Hepatocyte (in vitro differentiated cells): ENCODE measurements at regions not wholly inside any gene's neighbourhood (a gene's known extent, or its start where the extent isn't known, plus 50 kb on each side); places are given as distances from the start of the nearest gene placed in this dataset.

Source experiments
- DNase-seq: peaks from one replicate; pipeline ENCODE4 v3.0.0-alpha.2; 2016; ENCODE audit warnings: low spot score
- H2AFZ ChIP-seq: fragments of 200-600 bp; sonication (generic); 2 replicates; pipeline ENCODE4 v1.6.0; 2016; ENCODE audit warnings: antibody characterized with exemption, mild to moderate bottlenecking
- H3K27ac ChIP-seq: fragments of 200-600 bp; sonication (generic); 2 replicates; pipeline ENCODE4 v1.5.1; 2016; ENCODE audit warnings: mild to moderate bottlenecking
- H3K27me3 ChIP-seq: fragments of 200-600 bp; sonication (generic); 2 replicates; pipeline ENCODE4 v1.6.1; 2016
- H3K36me3 ChIP-seq: fragments of 200-600 bp; sonication (generic); replicated peaks from 2 replicates; pipeline ENCODE4 v1.5.1; 2016; ENCODE audit warnings: low read depth; ENCODE audit not compliant: insufficient read depth
- H3K4me1 ChIP-seq: fragments of 200-600 bp; sonication (generic); 2 replicates; pipeline ENCODE4 v1.5.1; 2016; ENCODE audit warnings: mild to moderate bottlenecking, moderate library complexity; ENCODE audit not compliant: insufficient read depth
- H3K4me2 ChIP-seq: fragments of 200-600 bp; sonication (generic); 2 replicates; pipeline ENCODE4 v1.6.0; 2016
- H3K4me3 ChIP-seq: fragments of 200-600 bp; sonication (generic); 2 replicates; pipeline ENCODE4 v1.5.1; 2016; ENCODE audit warnings: mild to moderate bottlenecking
- H3K79me2 ChIP-seq: fragments of 200-600 bp; sonication (generic); 2 replicates; pipeline ENCODE4 v1.6.0; 2017; ENCODE audit warnings: mild to moderate bottlenecking
- H3K9me2 ChIP-seq: fragments of 200-600 bp; sonication (generic); replicated peaks from 2 replicates; pipeline ENCODE4 v1.6.0; 2017; ENCODE audit warnings: mild to moderate bottlenecking; ENCODE audit not compliant: insufficient read depth
- H3K9me3 ChIP-seq: fragments of 200-600 bp; sonication (generic); 2 replicates; pipeline ENCODE4 v1.5.1; 2016; ENCODE audit warnings: low read depth, mild to moderate bottlenecking
- H4K20me1 ChIP-seq: fragments of 200-600 bp; sonication (generic); 2 replicates; pipeline ENCODE4 v1.6.0; 2016; ENCODE audit warnings: mild to moderate bottlenecking; ENCODE audit not compliant: insufficient read depth, poor library complexity, severe bottlenecking
- EZH2 ChIP-seq: fragments of 200-600 bp; sonication (generic); IDR thresholded peaks from 2 replicates; pipeline ENCODE4 v1.6.1; 2016; ENCODE audit warnings: antibody characterized with exemption, mild to moderate bottlenecking, borderline replicate concordance
- EZH2phosphoT487 ChIP-seq: fragments of 200-600 bp; sonication (generic); IDR thresholded peaks from one replicate; pipeline ENCODE4 v1.6.1; 2018; ENCODE audit warnings: antibody characterized with exemption, mild to moderate bottlenecking, low read depth, moderate library complexity; ENCODE audit not compliant: unreplicated experiment, severe bottlenecking
- WGBS: methylation state at CpG from one replicate; pipeline ENCODE4 v1.1.6; 2016; ENCODE audit warnings: low lambda C conversion rate; ENCODE audit errors: missing lambda C conversion rate; 5-methylcytosine and 5-hydroxymethylcytosine counted together
- TF ChIP-seq, protein P1 (sequence below): fragments of 200-600 bp; sonication (generic); IDR thresholded peaks from 2 replicates; pipeline ENCODE4 v1.5.1; 2016; ENCODE audit warnings: antibody characterized with exemption, mild to moderate bottlenecking; ENCODE audit not compliant: poor library complexity

DNA sequence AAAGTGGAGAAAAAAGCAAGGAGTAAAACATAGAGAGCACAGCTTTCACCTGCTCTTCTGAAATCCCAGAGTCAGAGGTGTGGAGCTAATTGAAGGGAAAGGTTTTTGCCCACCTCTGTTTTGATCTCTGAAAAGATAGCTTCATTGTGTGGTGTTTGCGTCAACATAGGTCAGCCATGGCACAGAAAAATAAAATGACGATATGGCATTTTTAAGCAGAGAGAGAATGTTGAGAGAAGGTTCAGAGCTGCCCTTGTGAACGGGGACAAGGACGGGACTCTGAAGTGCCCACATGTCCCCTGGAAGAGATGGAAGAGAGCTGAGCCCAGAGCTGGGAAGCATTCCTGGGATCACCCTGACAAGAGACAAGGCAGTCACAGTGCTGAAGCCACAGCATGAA lies 249.4 kb upstream of the PLSCR5 start:
- Histone ChIP-seq H3K27me3 (no peaks in the 10 kb centered on the region), H3K9me3 (no peaks in the 10 kb centered on the region), H3K4me3 (no peak overlapping the region), H3K9me2 (no peaks in the 10 kb centered on the region), H4K20me1 (no peaks in the 10 kb centered on the region), H3K4me2 (no peak overlapping the region), H3K79me2 (no peaks in the 10 kb centered on the region), H3K4me1 (no peaks in the 10 kb centered on the region), H3K36me3 (no peaks in the 10 kb centered on the region), H3K27ac (no peak overlapping the region), H2AFZ (no peak overlapping the region)
- TF ChIP-seq EZH2phosphoT487: no peak
- TF ChIP-seq EZH2: no peak
- TF ChIP-seq, protein P1, sequence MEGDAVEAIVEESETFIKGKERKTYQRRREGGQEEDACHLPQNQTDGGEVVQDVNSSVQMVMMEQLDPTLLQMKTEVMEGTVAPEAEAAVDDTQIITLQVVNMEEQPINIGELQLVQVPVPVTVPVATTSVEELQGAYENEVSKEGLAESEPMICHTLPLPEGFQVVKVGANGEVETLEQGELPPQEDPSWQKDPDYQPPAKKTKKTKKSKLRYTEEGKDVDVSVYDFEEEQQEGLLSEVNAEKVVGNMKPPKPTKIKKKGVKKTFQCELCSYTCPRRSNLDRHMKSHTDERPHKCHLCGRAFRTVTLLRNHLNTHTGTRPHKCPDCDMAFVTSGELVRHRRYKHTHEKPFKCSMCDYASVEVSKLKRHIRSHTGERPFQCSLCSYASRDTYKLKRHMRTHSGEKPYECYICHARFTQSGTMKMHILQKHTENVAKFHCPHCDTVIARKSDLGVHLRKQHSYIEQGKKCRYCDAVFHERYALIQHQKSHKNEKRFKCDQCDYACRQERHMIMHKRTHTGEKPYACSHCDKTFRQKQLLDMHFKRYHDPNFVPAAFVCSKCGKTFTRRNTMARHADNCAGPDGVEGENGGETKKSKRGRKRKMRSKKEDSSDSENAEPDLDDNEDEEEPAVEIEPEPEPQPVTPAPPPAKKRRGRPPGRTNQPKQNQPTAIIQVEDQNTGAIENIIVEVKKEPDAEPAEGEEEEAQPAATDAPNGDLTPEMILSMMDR: no peak
- WGBS: 90% methylated on average over 4 of the region's 4 CpGs
- no peak for DNase-seq

DNA sequence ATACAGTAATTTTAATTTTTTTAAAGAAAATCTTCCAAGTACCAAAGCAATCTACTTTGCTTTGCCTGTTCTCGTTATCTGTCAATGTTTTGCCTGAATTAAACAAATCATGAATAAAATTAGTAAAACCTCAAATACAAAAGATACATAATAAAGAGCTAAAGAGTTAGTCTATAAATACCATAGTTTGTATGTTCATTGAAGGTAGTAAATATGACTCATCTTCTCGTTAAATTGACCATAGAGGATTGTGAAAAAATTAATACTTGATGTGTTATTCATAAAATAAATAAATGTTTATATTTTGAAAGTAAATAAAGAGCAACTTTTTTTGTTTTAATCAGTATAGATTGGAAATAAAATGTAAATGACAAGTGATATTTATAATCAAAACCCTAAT lies 246.5 kb upstream of the PLSCR5 start:
- no peaks in the 10 kb centered on the region for H3K9me3 ChIP-seq
- no peak for DNase-seq
- no peak overlapping the region for H3K27ac ChIP-seq
- 84% methylated on average over 2 of the region's 2 CpGs for WGBS
- H2AFZ ChIP-seq: no peak overlapping the region
- no peaks in the 10 kb centered on the region for H3K4me1 ChIP-seq
- no peaks in the 10 kb centered on the region for H3K9me2 ChIP-seq
- H3K4me3 ChIP-seq: no peak overlapping the region
- TF ChIP-seq EZH2phosphoT487 (no peak), EZH2 (no peak)
- TF ChIP-seq, protein P1: no peak
- no peaks in the 10 kb centered on the region for H3K27me3 ChIP-seq
- H3K79me2 ChIP-seq: no peaks in the 10 kb centered on the region
- H4K20me1 ChIP-seq: no peaks in the 10 kb centered on the region
- no peak overlapping the region for H3K4me2 ChIP-seq
- no peaks in the 10 kb centered on the region for H3K36me3 ChIP-seq

DNA sequence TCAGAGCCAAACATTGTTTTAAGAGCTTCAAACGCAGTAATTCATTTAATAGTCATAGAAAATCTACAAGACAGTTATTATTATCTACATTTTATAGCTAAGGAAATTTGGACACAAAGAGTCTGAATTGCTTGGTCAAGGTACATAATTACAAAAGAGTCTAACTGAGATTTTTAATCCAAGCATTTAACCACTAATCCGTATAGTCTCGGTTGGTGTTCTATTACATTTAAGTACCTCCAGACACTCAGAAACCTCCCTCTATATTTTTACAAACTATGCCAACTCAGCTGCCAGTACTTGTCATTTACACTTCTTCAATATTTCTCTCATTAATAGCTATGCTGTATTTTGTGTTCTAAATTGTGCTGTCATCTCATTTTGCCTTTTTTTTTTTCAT lies 240.2 kb upstream of the PLSCR5 start:
- no peaks in the 10 kb centered on the region for H3K9me3 ChIP-seq
- DNase-seq: no peak
- no peak for TF ChIP-seq EZH2phosphoT487
- TF ChIP-seq EZH2: no peak
- TF ChIP-seq, protein P1: no peak
- no peak overlapping the region for H3K4me2 ChIP-seq
- H3K4me1 ChIP-seq: no peaks in the 10 kb centered on the region
- H2AFZ ChIP-seq: no peak overlapping the region
- no peaks in the 10 kb centered on the region for H3K79me2 ChIP-seq
- H3K9me2 ChIP-seq: no peaks in the 10 kb centered on the region
- no peak overlapping the region for H3K27ac ChIP-seq
- no peaks in the 10 kb centered on the region for H3K27me3 ChIP-seq
- H3K36me3 ChIP-seq: no peaks in the 10 kb centered on the region
- no peak overlapping the region for H3K4me3 ChIP-seq
- H4K20me1 ChIP-seq: no peaks in the 10 kb centered on the region
- WGBS: 72% methylated on average over 3 of the region's 3 CpGs

DNA sequence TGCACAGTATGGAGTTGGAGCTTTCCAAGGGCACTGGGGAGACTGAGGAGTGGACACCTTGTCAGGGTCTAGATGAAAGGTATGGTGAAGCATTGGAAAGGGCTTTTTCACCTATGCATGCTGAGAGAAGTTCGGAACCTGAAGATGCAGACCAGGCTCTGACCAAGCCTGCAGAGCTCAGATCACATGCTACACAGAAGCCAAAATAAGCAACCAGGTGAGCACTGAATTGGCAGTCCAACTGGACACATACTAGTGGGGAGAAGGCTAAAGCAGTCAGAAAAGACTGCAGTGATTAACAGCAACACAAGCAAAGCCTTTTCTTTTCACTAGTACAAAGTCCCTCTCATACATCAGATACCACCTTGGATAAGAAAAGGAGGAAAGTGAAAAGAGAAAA lies 238.3 kb upstream of the PLSCR5 start:
- H2AFZ ChIP-seq: no peak overlapping the region
- no peak overlapping the region for H3K27ac ChIP-seq
- H3K9me3 ChIP-seq: no peaks in the 10 kb centered on the region
- no peak for DNase-seq
- no peaks in the 10 kb centered on the region for H4K20me1 ChIP-seq
- WGBS: 88% methylated on average over 1 of the region's 1 CpG
- H3K79me2 ChIP-seq: no peaks in the 10 kb centered on the region
- no peaks in the 10 kb centered on the region for H3K27me3 ChIP-seq
- H3K4me2 ChIP-seq: no peak overlapping the region
- H3K4me1 ChIP-seq: no peaks in the 10 kb centered on the region
- TF ChIP-seq, protein P1: no peak
- TF ChIP-seq EZH2 (no peak), EZH2phosphoT487 (no peak)
- H3K4me3 ChIP-seq: no peak overlapping the region
- no peaks in the 10 kb centered on the region for H3K36me3 ChIP-seq
- H3K9me2 ChIP-seq: no peaks in the 10 kb centered on the region
